IMR-90 (cell line): ENCODE measurements at regions not wholly inside any gene's neighbourhood (a gene's known extent, or its start where the extent isn't known, plus 50 kb on each side); places are given as distances from the start of the nearest gene placed in this dataset.

ENCODE experiments used
- ATAC-seq: fragments of 200-7000 bp; cut with Tn5 transposase; 2 replicates; pipeline ENCODE4 v1.9.1; 2020; ENCODE audit warnings: low read depth, mild to moderate bottlenecking, moderate library complexity
- BruUV-seq: library from RNA; stranded (reverse); fragments of 400-500 nt; replicated peaks from 2 replicates; lab custom pipeline; 2021; lab: Mats Ljungman, UMichigan
- CTCF ChIA-PET: fragments of 300-600 bp; formaldehyde crosslinking; extraction: SDS; loops from one replicate; lab custom pipeline; 2021; ENCODE audit warnings: antibody characterized with exemption; lab: Yijun Ruan, JAX
- POLR2A ChIA-PET: fragments of 300-600 bp; sonication (Branson Sonifier 250); formaldehyde crosslinking; loops from one replicate; lab custom pipeline; 2022; ENCODE audit warnings: antibody characterized with exemption; ENCODE audit not compliant: unreplicated experiment; lab: Charles Lee
- DNase-seq: peaks from one replicate; pipeline ENCODE4 v3.0.0; 2013
- H2AFZ ChIP-seq: replicated peaks from 2 replicates; pipeline ENCODE3; 2013; ENCODE audit warnings: low read length, mild to moderate bottlenecking; ENCODE audit not compliant: poor library complexity
- H2AK5ac ChIP-seq: 2 replicates; pipeline ENCODE4 v1.6.1; 2013; ENCODE audit warnings: low read depth, low read length, inconsistent platforms
- H2AK9ac ChIP-seq: replicated peaks from 2 replicates; pipeline ENCODE3; 2013; ENCODE audit warnings: mild to moderate bottlenecking, low read depth, low read length, moderate library complexity; ENCODE audit not compliant: poor library complexity
- H2BK120ac ChIP-seq: 2 replicates; pipeline ENCODE4 v1.6.1; 2013; ENCODE audit warnings: low read depth, low read length, inconsistent platforms
- H2BK15ac ChIP-seq: 3 replicates; pipeline ENCODE4 v1.6.1; 2013; ENCODE audit warnings: low read depth, low read length, inconsistent platforms
- H2BK20ac ChIP-seq: 2 replicates; pipeline ENCODE4 v1.6.1; 2013; ENCODE audit warnings: low read depth, mild to moderate bottlenecking, inconsistent platforms, low read length, moderate library complexity
- H2BK5ac ChIP-seq: 2 replicates; pipeline ENCODE4 v1.6.1; 2013; ENCODE audit warnings: mild to moderate bottlenecking, low read depth, low read length, inconsistent platforms; ENCODE audit not compliant: poor library complexity, severe bottlenecking
- H3K14ac ChIP-seq: replicated peaks from 2 replicates; pipeline ENCODE4 v1.6.1; 2013; ENCODE audit warnings: low read depth, low read length, inconsistent platforms
- H3K18ac ChIP-seq: 2 replicates; pipeline ENCODE4 v1.6.1; 2013; ENCODE audit warnings: low read depth, low read length, control low read depth
- H3K23ac ChIP-seq: 2 replicates; pipeline ENCODE4 v1.6.1; 2013; ENCODE audit warnings: low read depth, low read length, inconsistent platforms
- H3K27ac ChIP-seq: 2 replicates; pipeline ENCODE4 v1.5.1; 2013; ENCODE audit warnings: mild to moderate bottlenecking, control low read depth, low read length; ENCODE audit not compliant: insufficient read depth
- H3K27me3 ChIP-seq: 2 replicates; pipeline ENCODE4 v1.6.1; 2013; ENCODE audit warnings: low read length; ENCODE audit not compliant: control insufficient read depth, insufficient read depth
- H3K36me3 ChIP-seq: 2 replicates; pipeline ENCODE4 v1.6.1; 2013; ENCODE audit warnings: low read length, mixed read lengths; ENCODE audit not compliant: control insufficient read depth, insufficient read depth
- H3K4ac ChIP-seq: 2 replicates; pipeline ENCODE4 v1.6.1; 2013; ENCODE audit warnings: low read depth, low read length, inconsistent platforms
- H3K4me1 ChIP-seq: 2 replicates; pipeline ENCODE4 v1.6.1; 2013; ENCODE audit warnings: low read length, mixed read lengths; ENCODE audit not compliant: control insufficient read depth, insufficient read depth
- H3K4me2 ChIP-seq: 2 replicates; pipeline ENCODE4 v1.6.1; 2013; ENCODE audit warnings: low read depth, mild to moderate bottlenecking, control low read depth, low read length, moderate library complexity
- H3K4me3 ChIP-seq: 2 replicates; pipeline ENCODE4 v1.5.1; 2013; ENCODE audit warnings: low read depth, mild to moderate bottlenecking, control low read depth, low read length, moderate library complexity; ENCODE audit not compliant: insufficient read depth
- H3K56ac ChIP-seq: 2 replicates; pipeline ENCODE4 v1.6.1; 2013; ENCODE audit warnings: low read length, inconsistent platforms; ENCODE audit not compliant: insufficient read depth; ENCODE audit errors: extremely low read depth
- H3K79me1 ChIP-seq, 2 experiments: 2 replicates each; pipeline ENCODE4 v1.6.1; 2013; ENCODE audit warnings: low read length in 2 of 2, inconsistent platforms in 1 of 2, low read depth in 1 of 2
- H3K9ac ChIP-seq: 2 replicates; pipeline ENCODE4 v1.6.1; 2013; ENCODE audit warnings: low read depth, low read length, control low read depth
- H3K9me1 ChIP-seq: 2 replicates; pipeline ENCODE4 v1.6.1; 2013; ENCODE audit warnings: low read length, inconsistent platforms; ENCODE audit not compliant: insufficient read depth
- H3K9me3 ChIP-seq: 2 replicates; pipeline ENCODE4 v1.6.1; 2013; ENCODE audit warnings: low read length; ENCODE audit not compliant: control insufficient read depth, insufficient read depth
- H4K20me1 ChIP-seq: 2 replicates; pipeline ENCODE4 v1.6.1; 2013; ENCODE audit warnings: low read length, inconsistent platforms; ENCODE audit not compliant: insufficient read depth
- H4K5ac ChIP-seq: 2 replicates; pipeline ENCODE4 v1.6.1; 2013; ENCODE audit warnings: mild to moderate bottlenecking, low read depth, low read length, control low read depth
- H4K8ac ChIP-seq, 2 experiments: 2 replicates each; pipeline ENCODE4 v1.6.1; 2013; ENCODE audit warnings: low read depth in 2 of 2, low read length in 2 of 2, control low read depth in 1 of 2, inconsistent platforms in 1 of 2
- H4K91ac ChIP-seq: 2 replicates; pipeline ENCODE4 v1.6.1; 2013; ENCODE audit warnings: low read depth, low read length, inconsistent platforms; ENCODE audit not compliant: insufficient read depth
- FOS ChIP-seq: fragments of 150-350 bp; IDR thresholded peaks from 2 replicates; pipeline ENCODE4 v1.6.1; 2016; ENCODE audit warnings: low read depth, low read length
- MAFK ChIP-seq: IDR thresholded peaks from 2 replicates; pipeline ENCODE4 v1.6.1; 2012; ENCODE audit warnings: low read depth, low read length, improper control_type of control experiment
- MAZ ChIP-seq: IDR thresholded peaks from 2 replicates; pipeline ENCODE4 v1.6.1; 2012; ENCODE audit warnings: low read depth, mild to moderate bottlenecking, low read length, improper control_type of control experiment, moderate library complexity, borderline replicate concordance
- NFE2L2 ChIP-seq: fragments of 150-350 bp; IDR thresholded peaks from 2 replicates; pipeline ENCODE4 v1.6.1; 2016; ENCODE audit warnings: low read depth, mild to moderate bottlenecking, low read length
- POLR2A ChIP-seq: IDR thresholded peaks from 2 replicates; pipeline ENCODE4 v1.6.1; 2012; ENCODE audit warnings: mild to moderate bottlenecking, low read depth, low read length
- RAD21 ChIP-seq: IDR thresholded peaks from 2 replicates; pipeline ENCODE4 v1.6.1; 2012; ENCODE audit warnings: low read length, improper control_type of control experiment
- RCOR1 ChIP-seq: IDR thresholded peaks from 2 replicates; pipeline ENCODE4 v1.6.1; 2012; ENCODE audit warnings: mild to moderate bottlenecking, low read length, improper control_type of control experiment; ENCODE audit not compliant: insufficient replicate concordance
- USF2 ChIP-seq: fragments of 150-350 bp; IDR thresholded peaks from 2 replicates; pipeline ENCODE4 v1.6.1; 2017; ENCODE audit warnings: mild to moderate bottlenecking, antibody characterized with exemption, low read length, low read depth
- WGBS, 2 experiments: methylation state at CpG; one replicate each; pipeline versions ENCODE4 v1.1.5 to v1.1.7; 2013; ENCODE audit warnings: missing lambda C conversion rate in 2 of 2; ENCODE audit not compliant: insufficient read length in 1 of 2; ENCODE audit errors: extremely low coverage in 2 of 2; 5-methylcytosine and 5-hydroxymethylcytosine counted together
- dilution Hi-C: fragments of 300-500 bp; cut with HindIII; formaldehyde crosslinking; loops from one replicate; pipeline ENCODE4 v1.14.3; 2018; ENCODE audit warnings: low sequenced_read_pairs; ENCODE audit not compliant: unreplicated experiment
- in situ Hi-C: fragments of 300-500 bp; cut with MboI; formaldehyde crosslinking; loops from 3 replicates; pipeline ENCODE4 v1.14.3; 2019; ENCODE audit warnings: low sequenced_read_pairs, inconsistent platforms, mixed read lengths
- intact Hi-C: fragments of 100-400 bp; cut with micrococcal nuclease; formaldehyde crosslinking; loops from 2 replicates; pipeline ENCODE4 v1.10.0; 2022

- no TSS peak for BruUV-seq
- Histone ChIP-seq H2BK20ac (no peak overlapping the region), H2AK9ac (no peak overlapping the region), H4K5ac (no peak overlapping the region), H3K4ac (no peak overlapping the region), H2BK5ac (no peak overlapping the region), H3K4me2 (no peak overlapping the region), H3K27me3 (peaks cover 62% of the 10 kb centered on the region), H3K79me1 (no peaks in the 10 kb centered on the region), H4K8ac (no peak overlapping the region), H3K9ac (no peak overlapping the region), H4K20me1 (no peaks in the 10 kb centered on the region), H2BK15ac (no peak overlapping the region), H3K27ac (no peak overlapping the region), H2AFZ (no peak overlapping the region), H3K14ac (no peak overlapping the region), H3K23ac (no peak overlapping the region), H4K91ac (no peak overlapping the region), H3K4me1 (no peaks in the 10 kb centered on the region; the same call in 1 of the 2 replicates), H3K36me3 (no peaks in the 10 kb centered on the region), H2BK120ac (no peak overlapping the region), H2AK5ac (no peak overlapping the region), H3K9me1 (no peaks in the 10 kb centered on the region), H3K18ac (no peak overlapping the region), H3K9me3 (peaks cover 2% of the 10 kb centered on the region), H3K4me3 (no peak overlapping the region), H3K56ac (no peak overlapping the region)
- WGBS, 2 experiments, result 63% methylated on average over 4 of the region's 10 CpGs; no CpG with 5 or more reads in 1 of the 2 experiments
- CTCF ChIA-PET, result no interaction called here
- DNase-seq (no peak), ATAC-seq (no peak)
- POLR2A ChIA-PET, result no interaction called here
- in situ Hi-C loops (no loop called here), intact Hi-C loops (no loop called here), dilution Hi-C loops (no loop called here)
- TF ChIP-seq NFE2L2, result no peak
- TF ChIP-seq POLR2A, result no peak
- no peak for TF ChIP-seq FOS
- TF ChIP-seq USF2, result no peak
- TF ChIP-seq RAD21, result no peak
- no peak for TF ChIP-seq RCOR1
- TF ChIP-seq MAFK, result no peak
- no peak for TF ChIP-seq MAZ
Measured at GRCh38 chr22:26906464-26906863, 249.1 kb downstream of the MIAT start.
